WI38 (cell line): ENCODE measurements at regions not wholly inside any gene's neighbourhood (a gene's known extent, or its start where the extent isn't known, plus 50 kb on each side); places are given as distances from the start of the nearest gene placed in this dataset.

Experiments used
- H3K4me3 ChIP-seq: 2 replicates; pipeline ENCODE4 v1.5.1; 2011; ENCODE audit warnings: low read depth, mild to moderate bottlenecking, control low read depth, low read length
- CTCF ChIP-seq: IDR thresholded peaks from 2 replicates; pipeline ENCODE4 v1.5.1; 2012; ENCODE audit warnings: low read depth, mild to moderate bottlenecking, control low read depth, low read length

DNA sequence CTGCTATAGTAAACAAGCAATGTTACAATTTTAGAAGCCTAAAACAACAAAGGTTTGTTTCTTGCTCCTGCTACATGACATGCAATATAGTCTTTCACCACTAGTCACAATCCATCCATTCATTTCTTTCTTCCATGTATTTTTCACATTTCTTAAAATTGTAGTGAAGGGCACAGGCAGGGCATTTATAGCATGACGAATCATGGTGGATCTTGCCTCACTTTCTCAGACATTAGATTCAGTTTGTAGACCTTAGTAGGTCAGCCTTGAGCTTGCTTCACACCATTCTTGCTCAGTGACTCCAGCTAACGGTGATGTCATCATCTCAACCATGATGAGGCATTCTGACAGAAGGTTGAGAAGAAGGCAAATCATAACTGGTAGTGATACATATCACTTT is 546.8 kb downstream of the TBL1XR1 start:
- TF ChIP-seq CTCF: no peak
- H3K4me3 ChIP-seq: no peak overlapping the region

DNA sequence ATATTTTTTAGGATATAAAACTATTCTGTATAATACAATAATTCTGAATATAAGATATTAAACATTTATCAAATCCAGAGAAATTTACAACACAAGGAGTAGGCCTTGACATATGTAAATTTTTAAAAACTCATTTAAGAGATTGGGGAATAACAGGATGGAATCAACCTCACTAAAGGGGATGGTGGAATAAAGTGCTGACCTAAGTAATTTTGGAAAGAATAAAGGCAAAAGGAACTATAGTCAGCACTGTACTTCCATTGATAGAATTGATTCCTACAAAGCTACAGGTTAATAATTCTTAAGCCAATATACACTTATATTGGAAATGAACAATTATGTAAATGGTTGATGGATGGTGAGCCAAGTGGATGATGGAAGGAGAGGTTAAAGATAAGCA is 549.3 kb downstream of the TBL1XR1 start:
- TF ChIP-seq CTCF: no peak
- no peak overlapping the region for H3K4me3 ChIP-seq

- TF ChIP-seq CTCF: no peak
- H3K4me3 ChIP-seq: no peak overlapping the region
Observed at GRCh38 chr3:176633511-176633910, 563.8 kb downstream of the TBL1XR1 start.

DNA sequence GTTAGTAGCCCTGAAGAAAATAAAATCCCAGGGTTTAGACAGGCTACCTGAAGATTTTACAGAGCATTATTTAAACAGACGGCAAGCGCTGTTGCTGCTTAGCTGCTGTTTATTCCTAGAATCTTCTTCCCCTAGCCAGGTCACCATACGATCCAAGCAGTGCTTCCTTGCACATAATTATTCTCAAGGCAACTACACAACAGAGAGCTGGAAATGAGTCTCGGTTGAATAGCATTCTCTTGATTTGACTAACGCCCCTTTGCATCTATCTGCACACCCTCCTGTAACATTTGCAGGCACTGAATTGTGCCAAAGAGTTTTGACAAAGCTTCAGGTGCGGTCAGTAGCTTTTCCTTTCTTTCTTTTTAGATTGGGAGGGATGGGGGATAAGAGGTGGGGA is 564.4 kb downstream of the TBL1XR1 start:
- H3K4me3 ChIP-seq: no peak overlapping the region
- TF ChIP-seq CTCF: no peak

GRCh38 chr3:176631165-176631564 is 566.1 kb downstream of the TBL1XR1 start:
- H3K4me3 ChIP-seq: no peak overlapping the region
- TF ChIP-seq CTCF: no peak

DNA sequence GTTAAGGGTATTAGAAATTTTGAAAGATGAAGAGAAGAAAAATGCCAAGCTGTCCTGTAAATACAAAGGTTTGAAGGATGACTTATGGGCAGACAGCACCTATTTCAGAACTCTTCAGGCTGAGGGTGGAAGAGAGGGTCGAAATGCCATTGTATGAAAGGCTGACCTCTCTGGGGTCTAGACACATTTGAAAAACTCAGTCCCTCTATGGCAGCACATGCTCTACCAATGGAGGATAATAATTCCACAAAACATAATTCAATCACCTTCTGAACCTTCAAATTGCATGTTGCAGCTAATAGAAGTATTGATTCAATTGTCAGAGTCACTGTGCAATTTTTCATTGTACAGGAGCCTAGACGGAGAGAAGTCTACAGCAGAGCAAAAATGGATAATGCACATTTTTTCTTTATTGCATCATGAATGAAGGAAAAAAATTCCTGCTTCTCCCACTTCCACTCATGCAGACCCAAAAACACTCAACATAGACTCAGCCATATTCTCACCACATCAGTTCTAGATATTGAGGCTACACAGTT is 569.1 kb downstream of the TBL1XR1 start:
- no peak overlapping the region for H3K4me3 ChIP-seq
- no peak for TF ChIP-seq CTCF

- H3K4me3 ChIP-seq: no peak overlapping the region
- TF ChIP-seq CTCF: no peak
Observed at GRCh38 chr3:176623468-176624150, 573.7 kb downstream of the TBL1XR1 start.
